GM23338 (cell line): ENCODE measurements at regions not wholly inside any gene's neighbourhood (a gene's known extent, or its start where the extent isn't known, plus 50 kb on each side); places are given as distances from the start of the nearest gene placed in this dataset.

ENCODE experiments used
- CREB1 ChIP-seq: fragments of 250-450 bp; sonication (Bioruptor Pico); IDR thresholded peaks from 2 replicates; pipeline ENCODE4 v1.5.0; 2020; ENCODE audit warnings: low read depth, mild to moderate bottlenecking, moderate library complexity
- CTCF ChIP-seq, 2 experiments: fragments of 200-600 bp in 1 of 2; sonication (generic) in 1 of 2; conservative IDR thresholded peaks; 2 replicates each; pipeline versions ENCODE4 v1.5.1 to v1.6.1; 2016 to 2017; ENCODE audit warnings: antibody characterized with exemption in 2 of 2, low read depth in 2 of 2, mild to moderate bottlenecking in 2 of 2, moderate library complexity in 1 of 2
- EZH2 ChIP-seq: fragments of 200-600 bp; sonication (generic); IDR thresholded peaks from one replicate; pipeline ENCODE4 v1.8.0; 2017; ENCODE audit warnings: antibody characterized with exemption, mild to moderate bottlenecking, low read depth; ENCODE audit not compliant: unreplicated experiment
- POLR2AphosphoS5 ChIP-seq: IDR thresholded peaks from 2 replicates; pipeline ENCODE4 v1.6.1; 2016; ENCODE audit warnings: antibody characterized with exemption, low read depth
- ZNF114 ChIP-seq: fragments of 250-450 bp; sonication (Bioruptor Pico); IDR thresholded peaks from 2 replicates; pipeline ENCODE4 v1.5.0; 2020; ENCODE audit warnings: mild to moderate bottlenecking, moderate library complexity

DNA sequence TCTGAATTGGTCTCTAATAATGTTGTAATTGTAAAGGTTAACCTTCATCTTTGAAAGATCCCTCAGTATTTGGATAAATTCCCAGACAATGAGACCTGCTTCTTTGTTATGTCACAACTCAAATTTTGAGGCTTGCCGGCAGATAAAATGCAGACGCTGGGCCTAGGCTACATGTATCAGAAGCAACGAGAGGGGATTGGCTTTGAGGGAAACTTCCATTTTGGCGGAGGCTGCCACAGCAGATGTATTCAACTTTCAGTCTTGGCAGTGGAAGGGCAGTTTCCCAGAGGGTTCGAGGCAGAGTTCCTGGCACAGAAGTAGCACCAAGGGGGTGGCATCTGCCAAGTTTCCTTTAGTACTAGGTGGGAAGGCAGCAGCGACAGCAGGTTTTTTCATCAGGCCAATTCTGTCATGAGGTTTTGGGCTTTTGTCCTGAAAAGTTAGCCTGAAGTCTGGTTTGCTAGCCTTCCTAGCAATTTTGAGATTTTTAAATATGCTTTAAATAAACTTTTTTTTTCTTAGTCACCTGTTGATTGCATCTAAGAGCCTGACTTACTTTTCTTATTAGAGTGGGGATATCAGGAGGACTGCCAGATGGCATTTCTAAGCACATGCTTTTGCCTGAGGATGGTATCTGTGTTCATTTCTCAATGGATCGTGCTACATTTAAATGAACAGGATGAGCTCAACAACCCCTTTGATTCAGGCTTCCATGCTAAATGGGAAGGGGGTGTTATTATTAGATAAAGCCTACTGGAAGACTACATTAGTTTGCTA, 89.5 kb upstream of the FAM3C start:
- TF ChIP-seq CTCF (conservative IDR thresholded peaks at IDR 0.05; ENCODE audit: low read depth in 2 of 2) = no peak
- no peak for TF ChIP-seq POLR2AphosphoS5
- no peak for TF ChIP-seq ZNF114 (CRISPR knock-in tag)
- no peak for TF ChIP-seq EZH2
- no peak for TF ChIP-seq CREB1
